ENCODE measurements at regions not wholly inside any gene's neighbourhood (a gene's known extent, or its start where the extent isn't known, plus 50 kb on each side); places are given as distances from the start of the nearest gene placed in this dataset.

DNA sequence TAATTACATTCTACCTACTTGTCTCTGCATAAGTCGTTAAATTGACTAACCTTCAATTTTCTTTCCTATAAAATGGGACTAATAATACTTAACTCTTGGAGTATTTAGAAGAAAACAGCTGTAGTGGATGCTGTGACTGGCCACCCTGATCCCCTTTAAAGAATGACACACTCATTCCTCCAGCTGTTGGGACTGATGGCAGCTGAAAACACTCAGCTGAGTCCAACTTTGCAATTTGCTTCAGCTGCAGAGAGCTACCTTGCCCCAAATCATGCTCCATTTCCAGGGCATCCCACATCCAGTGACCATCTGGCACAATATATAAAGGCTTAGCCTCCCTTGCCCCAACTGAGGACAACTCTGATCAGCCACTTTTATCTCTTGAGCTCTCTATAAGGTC lies 89.1 kb downstream of the MID1IP1 start:
- TF ChIP-seq, protein P1, sequence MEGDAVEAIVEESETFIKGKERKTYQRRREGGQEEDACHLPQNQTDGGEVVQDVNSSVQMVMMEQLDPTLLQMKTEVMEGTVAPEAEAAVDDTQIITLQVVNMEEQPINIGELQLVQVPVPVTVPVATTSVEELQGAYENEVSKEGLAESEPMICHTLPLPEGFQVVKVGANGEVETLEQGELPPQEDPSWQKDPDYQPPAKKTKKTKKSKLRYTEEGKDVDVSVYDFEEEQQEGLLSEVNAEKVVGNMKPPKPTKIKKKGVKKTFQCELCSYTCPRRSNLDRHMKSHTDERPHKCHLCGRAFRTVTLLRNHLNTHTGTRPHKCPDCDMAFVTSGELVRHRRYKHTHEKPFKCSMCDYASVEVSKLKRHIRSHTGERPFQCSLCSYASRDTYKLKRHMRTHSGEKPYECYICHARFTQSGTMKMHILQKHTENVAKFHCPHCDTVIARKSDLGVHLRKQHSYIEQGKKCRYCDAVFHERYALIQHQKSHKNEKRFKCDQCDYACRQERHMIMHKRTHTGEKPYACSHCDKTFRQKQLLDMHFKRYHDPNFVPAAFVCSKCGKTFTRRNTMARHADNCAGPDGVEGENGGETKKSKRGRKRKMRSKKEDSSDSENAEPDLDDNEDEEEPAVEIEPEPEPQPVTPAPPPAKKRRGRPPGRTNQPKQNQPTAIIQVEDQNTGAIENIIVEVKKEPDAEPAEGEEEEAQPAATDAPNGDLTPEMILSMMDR (conservative IDR thresholded peaks at IDR 0.05; ENCODE audit: low read depth, low read length) = no peak
- TF ChIP-seq BHLHE40 (IDR thresholded peaks at IDR 0.05; ENCODE audit: low read depth, low read length) (no peak), CEBPB (IDR thresholded peaks at IDR 0.05; ENCODE audit: low read depth, low read length) (no peak), POLR2A (IDR thresholded peaks at IDR 0.05; ENCODE audit: low read depth, low read length) (no peak), RFX5 (IDR thresholded peaks at IDR 0.05; ENCODE audit: low read depth, low read length) (no peak), MAFK (IDR thresholded peaks at IDR 0.05; ENCODE audit: low read depth, low read length) (no peak), FOS (IDR thresholded peaks at IDR 0.05; ENCODE audit: low read depth, low read length) (no peak), RAD21 (IDR thresholded peaks at IDR 0.05; ENCODE audit: low read length) (no peak), ELK1 (IDR thresholded peaks at IDR 0.05; ENCODE audit: borderline replicate concordance, low read depth, low read length) (no peak), MXI1 (IDR thresholded peaks at IDR 0.05; ENCODE audit: borderline replicate concordance, low read depth, low read length) (no peak), SMC3 (IDR thresholded peaks at IDR 0.05; ENCODE audit: low read depth, low read length) (no peak)
- TF ChIP-seq, protein P2, sequence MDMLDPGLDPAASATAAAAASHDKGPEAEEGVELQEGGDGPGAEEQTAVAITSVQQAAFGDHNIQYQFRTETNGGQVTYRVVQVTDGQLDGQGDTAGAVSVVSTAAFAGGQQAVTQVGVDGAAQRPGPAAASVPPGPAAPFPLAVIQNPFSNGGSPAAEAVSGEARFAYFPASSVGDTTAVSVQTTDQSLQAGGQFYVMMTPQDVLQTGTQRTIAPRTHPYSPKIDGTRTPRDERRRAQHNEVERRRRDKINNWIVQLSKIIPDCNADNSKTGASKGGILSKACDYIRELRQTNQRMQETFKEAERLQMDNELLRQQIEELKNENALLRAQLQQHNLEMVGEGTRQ (IDR thresholded peaks at IDR 0.05; ENCODE audit: low read depth, low read length) = no peak

Data from IMR-90 (cell line).